ENCODE measurements at regions not wholly inside any gene's neighbourhood (a gene's known extent, or its start where the extent isn't known, plus 50 kb on each side); places are given as distances from the start of the nearest gene placed in this dataset.

GRCh38 chr3:80754969-80755368 is 987.2 kb upstream of the ROBO1 start (continued):
- no peak for TF ChIP-seq JUNB (IDR thresholded peaks at IDR 0.05)

- ChIA-PET CTCF (no interaction called here), POLR2A (no interaction called here)
- no peak for FAIRE-seq
- Histone ChIP-seq H3K27ac (no peak overlapping the region), H3K4me1 (no peaks in the 10 kb centered on the region), H3K9me3 (peaks cover 3% of the 10 kb centered on the region; the same call in 1 of the 3 replicates), H3K4me2 (no peak overlapping the region), H3K4me3 (no peak overlapping the region)
- DNase-seq (ENCODE audit: low read depth in 1 of 2, low spot score in 1 of 2) = no peak
- no peak for ATAC-seq
- 49% methylated on average over 4 of the region's 4 CpGs for WGBS (ENCODE audit: missing lambda C conversion rate)
- TF ChIP-seq MAFK (IDR thresholded peaks at IDR 0.05; ENCODE audit: partially characterized antibody) = no peak
- no peak for TF ChIP-seq ZNF302 (CRISPR knock-in tag; IDR thresholded peaks at IDR 0.05)
- TF ChIP-seq HEYL (CRISPR knock-in tag; IDR thresholded peaks at IDR 0.05) = no peak
- TF ChIP-seq JUNB (IDR thresholded peaks at IDR 0.05) = no peak
- TF ChIP-seq EP300 (IDR thresholded peaks at IDR 0.05) = no peak
- no peak for TF ChIP-seq SMC3 (IDR thresholded peaks at IDR 0.05)
- TF ChIP-seq BCL3 (IDR thresholded peaks at IDR 0.05) = no peak
- TF ChIP-seq CBX2 (IDR thresholded peaks at IDR 0.05; ENCODE audit: borderline replicate concordance, low read depth) = no peak
- no peak for TF ChIP-seq ZC3H11A (IDR thresholded peaks at IDR 0.05)
- no peak for TF ChIP-seq ELK1 (IDR thresholded peaks at IDR 0.05; ENCODE audit: low read depth, low read length)
- no peak for TF ChIP-seq MAX (IDR thresholded peaks at IDR 0.05)
- no peak for TF ChIP-seq NR3C1 (IDR thresholded peaks at IDR 0.05)
- TF ChIP-seq ZSCAN20 (CRISPR knock-in tag; IDR thresholded peaks at IDR 0.05) = no peak
- TF ChIP-seq CHD2 (IDR thresholded peaks at IDR 0.05; ENCODE audit: low read length, partially characterized antibody) = no peak
Observed at GRCh38 chr3:80753021-80753420, 985.2 kb upstream of the ROBO1 start.

- Histone ChIP-seq H3K27ac (no peak overlapping the region), H3K4me3 (no peak overlapping the region), H3K9me3 (peaks cover 3% of the 10 kb centered on the region; the same call in 1 of the 3 replicates), H3K4me1 (no peaks in the 10 kb centered on the region), H3K4me2 (no peak overlapping the region)
- ATAC-seq (no peak), FAIRE-seq (no peak), DNase-seq (ENCODE audit: low read depth in 1 of 2, low spot score in 1 of 2) (no peak)
- 12% methylated on average over 4 of the region's 4 CpGs for WGBS (ENCODE audit: missing lambda C conversion rate)
- POLR2A ChIA-PET = no interaction called here
- CTCF ChIA-PET = interaction anchor here (0.6 to 1.3 kb wide), 2 partner anchors 22 to 264 kb away, joined by 3 to 4 read pairs; no protein-coding TSS in a partner anchor
- no peak for TF ChIP-seq MAFK (IDR thresholded peaks at IDR 0.05; ENCODE audit: partially characterized antibody)
- TF ChIP-seq POLR2AphosphoS2 (conservative IDR thresholded peaks at IDR 0.05; ENCODE audit: low read length) = no peak
- no peak for TF ChIP-seq ZC3H11A (IDR thresholded peaks at IDR 0.05)
- TF ChIP-seq KDM1A (IDR thresholded peaks at IDR 0.05; ENCODE audit: low read depth) = no peak
- no peak for TF ChIP-seq JUN (IDR thresholded peaks at IDR 0.05)
- no peak for TF ChIP-seq HDAC2 (IDR thresholded peaks at IDR 0.05)
- TF ChIP-seq MAX (IDR thresholded peaks at IDR 0.05) = no peak
- no peak for TF ChIP-seq RNF2 (IDR thresholded peaks at IDR 0.05; ENCODE audit: borderline replicate concordance, low read depth)
Observed at GRCh38 chr3:80750637-80751036, 982.8 kb upstream of the ROBO1 start.

- H3K27ac ChIP-seq = no peak overlapping the region
- no peak overlapping the region for H3K4me3 ChIP-seq
- FAIRE-seq (no peak), ATAC-seq (no peak), DNase-seq (ENCODE audit: low read depth in 1 of 2, low spot score in 1 of 2) (no peak)
- TF ChIP-seq FOXS1 (CRISPR knock-in tag; IDR thresholded peaks at IDR 0.05) = no peak
- no peak for TF ChIP-seq GATA3 (IDR thresholded peaks at IDR 0.05; ENCODE audit: borderline replicate concordance)
- TF ChIP-seq JUN (IDR thresholded peaks at IDR 0.05) = no peak
- no peak for TF ChIP-seq HMGXB4 (CRISPR knock-in tag; IDR thresholded peaks at IDR 0.05; ENCODE audit: borderline replicate concordance)
- ChIA-PET POLR2A (no interaction called here), CTCF (no interaction called here)
- H3K4me1 ChIP-seq = no peaks in the 10 kb centered on the region
- H3K4me2 ChIP-seq = no peak overlapping the region
- no peaks in the 10 kb centered on the region for H3K9me3 ChIP-seq
- 5% methylated on average over 2 of the region's 2 CpGs for WGBS (ENCODE audit: missing lambda C conversion rate)
Observed at GRCh38 chr3:80734920-80735319, 967.1 kb upstream of the ROBO1 start.

All from A549 (cell line).